Tibial nerve (tissue), 4 donors: ENCODE measurements at regions not wholly inside any gene's neighbourhood (a gene's known extent, or its start where the extent isn't known, plus 50 kb on each side); places are given as distances from the start of the nearest gene placed in this dataset.

Experiments used
- DNase-seq, 2 donors: peaks; one replicate each; pipeline ENCODE4 v3.0.0-alpha.2; 2019; ENCODE audit warnings: low spot score in 2 of 2
- H3K27ac ChIP-seq, 4 donors: fragments of 200-600 bp; sonication (generic) in 3 of 4; one replicate each; pipeline ENCODE4 v1.5.1; 2017 to 2019; ENCODE audit warnings: mild to moderate bottlenecking in 1 of 4
- H3K27me3 ChIP-seq, 2 donors: fragments of 200-600 bp; sonication (generic) in 1 of 2; one replicate each; pipeline versions ENCODE4 v1.5.1 to v1.6.0; 2017 to 2019
- H3K36me3 ChIP-seq, 3 donors: fragments of 200-600 bp; sonication (generic); one replicate each; pipeline ENCODE4 v1.5.1; 2018 to 2019
- H3K4me1 ChIP-seq, 4 donors: fragments of 200-600 bp; sonication (generic) in 3 of 4; one replicate each; pipeline ENCODE4 v1.5.1; 2017 to 2019
- H3K4me3 ChIP-seq, 4 donors: fragments of 200-600 bp; sonication (generic) in 3 of 4; one replicate each; pipeline ENCODE4 v1.5.1; 2017 to 2019; ENCODE audit warnings: mild to moderate bottlenecking in 1 of 4, moderate library complexity in 1 of 4
- H3K9me3 ChIP-seq, 4 donors: fragments of 200-600 bp; sonication (generic) in 3 of 4; one replicate each; pipeline ENCODE4 v1.5.1; 2017 to 2019
- CTCF ChIP-seq, 5 experiments: fragments of 200-600 bp in 3 of 5; fragments of 450-650 bp in 2 of 5; sonication (generic) in 3 of 5; IDR thresholded peaks; one replicate each; pipeline ENCODE4 v1.5.1; 2016 to 2019; ENCODE audit warnings: antibody characterized with exemption in 5 of 5, mild to moderate bottlenecking in 3 of 5, moderate library complexity in 2 of 5
- EP300 ChIP-seq, 2 donors: sonication (generic); formaldehyde crosslinking; IDR thresholded peaks; one replicate each; pipeline ENCODE4 v1.6.1; 2017; ENCODE audit warnings: antibody characterized with exemption in 2 of 2, mild to moderate bottlenecking in 1 of 2
- POLR2A ChIP-seq, 2 donors: fragments of 450-650 bp; IDR thresholded peaks; one replicate each; pipeline ENCODE4 v1.6.1; 2017; ENCODE audit warnings: antibody characterized with exemption in 2 of 2, mild to moderate bottlenecking in 2 of 2, moderate library complexity in 2 of 2
- WGBS, 2 donors: methylation state at CpG; one replicate each; pipeline ENCODE4 v1.1.5; 2018; 5-methylcytosine and 5-hydroxymethylcytosine counted together

GRCh38 chr1:218510153-218510772, 165.1 kb downstream of the TGFB2 start:
- no peak for TF ChIP-seq CTCF (IDR thresholded peaks at IDR 0.05)
- TF ChIP-seq EP300 (IDR thresholded peaks at IDR 0.05): no peak
- no peak for TF ChIP-seq POLR2A (IDR thresholded peaks at IDR 0.05)
- Histone ChIP-seq H3K9me3 (peaks cover 0 to 13% (median 0%) of the 10 kb centered on the region in 4 donors), H3K36me3 (no peaks in the 10 kb centered on the region), H3K4me3 (no peak overlapping the region), H3K4me1 (no peaks in the 10 kb centered on the region), H3K27me3 (no peaks in the 10 kb centered on the region), H3K27ac (no peak overlapping the region)
- no peak for DNase-seq
- WGBS, 2 donors: 90 to 92% methylated on average over 6 of the region's 6 CpGs

- Histone ChIP-seq H3K27me3 (no peaks in the 10 kb centered on the region), H3K27ac (no peak overlapping the region), H3K9me3 (no peaks in the 10 kb centered on the region), H3K36me3 (no peaks in the 10 kb centered on the region), H3K4me1 (no peaks in the 10 kb centered on the region), H3K4me3 (no peak overlapping the region)
- 92 to 94% methylated on average over 3 of the region's 3 CpGs for WGBS, 2 donors
- TF ChIP-seq EP300 (IDR thresholded peaks at IDR 0.05): no peak
- no peak for TF ChIP-seq POLR2A (IDR thresholded peaks at IDR 0.05)
- no peak for TF ChIP-seq CTCF (IDR thresholded peaks at IDR 0.05)
- DNase-seq: no peak
These were observed 168.2 kb downstream of the TGFB2 start for GRCh38 chr1:218513328-218513727.

DNA sequence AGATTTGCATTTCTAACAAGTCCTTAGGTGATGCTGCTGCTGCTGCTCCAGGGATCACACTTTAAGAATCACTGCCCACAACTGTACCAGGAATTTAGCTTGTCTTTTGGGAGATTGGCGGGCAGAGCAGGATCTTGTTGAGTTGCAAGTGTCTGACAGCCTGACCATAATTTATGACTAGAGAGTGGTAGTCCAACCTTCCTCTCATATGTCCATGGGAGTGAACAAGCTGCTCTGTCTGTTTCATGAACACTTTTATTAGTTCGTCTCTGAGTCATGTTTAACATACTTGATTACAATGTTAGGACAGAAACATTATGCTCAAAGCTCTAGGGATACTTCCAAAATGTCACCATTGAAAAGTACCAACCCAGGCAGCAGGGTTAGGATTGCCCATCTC, 169.6 kb downstream of the TGFB2 start:
- H3K27ac ChIP-seq: no peak overlapping the region
- WGBS, 2 donors: 89 to 90% methylated on average over 2 of the region's 2 CpGs
- H3K27me3 ChIP-seq: no peaks in the 10 kb centered on the region
- no peaks in the 10 kb centered on the region for H3K36me3 ChIP-seq
- H3K4me1 ChIP-seq: no peaks in the 10 kb centered on the region
- DNase-seq: no peak
- H3K9me3 ChIP-seq: no peaks in the 10 kb centered on the region
- H3K4me3 ChIP-seq: no peak overlapping the region
- TF ChIP-seq POLR2A (IDR thresholded peaks at IDR 0.05) (no peak), EP300 (IDR thresholded peaks at IDR 0.05) (no peak), CTCF (IDR thresholded peaks at IDR 0.05) (no peak)

- Histone ChIP-seq H3K36me3 (no peaks in the 10 kb centered on the region), H3K9me3 (no peaks in the 10 kb centered on the region), H3K27ac (no peak overlapping the region), H3K4me1 (no peaks in the 10 kb centered on the region), H3K4me3 (no peak overlapping the region), H3K27me3 (no peaks in the 10 kb centered on the region)
- no peak for TF ChIP-seq EP300 (IDR thresholded peaks at IDR 0.05)
- TF ChIP-seq CTCF (IDR thresholded peaks at IDR 0.05): no peak
- TF ChIP-seq POLR2A (IDR thresholded peaks at IDR 0.05): no peak
- WGBS, 2 donors: 62 to 68% methylated on average over 3 of the region's 3 CpGs
- no peak for DNase-seq
These were observed 171.4 kb downstream of the TGFB2 start for GRCh38 chr1:218516526-218516925.

- Histone ChIP-seq H3K36me3 (no peaks in the 10 kb centered on the region), H3K4me1 (no peaks in the 10 kb centered on the region), H3K4me3 (no peak overlapping the region), H3K9me3 (no peaks in the 10 kb centered on the region), H3K27me3 (no peaks in the 10 kb centered on the region), H3K27ac (no peak overlapping the region)
- no peak for DNase-seq
- 73 to 84% methylated on average over 5 of the region's 5 CpGs for WGBS, 2 donors
- TF ChIP-seq EP300 (IDR thresholded peaks at IDR 0.05): no peak
- TF ChIP-seq CTCF (IDR thresholded peaks at IDR 0.05): no peak
These were observed 172.3 kb downstream of the TGFB2 start for GRCh38 chr1:218517459-218517858.
